ENCODE measurements at regions not wholly inside any gene's neighbourhood (a gene's known extent, or its start where the extent isn't known, plus 50 kb on each side); places are given as distances from the start of the nearest gene placed in this dataset.

GRCh38 chr12:63420206-63420644 is 248.1 kb downstream of the DPY19L2 start:
- TF ChIP-seq POLR2A (IDR thresholded peaks at IDR 0.05) (no peak), CTCF (IDR thresholded peaks at IDR 0.05) (no peak)
